Hematopoietic multipotent progenitor cell treated with erythropoietin and hydrocortisone succinate and interleukin-3 and kit ligand, for 4 days (in vitro differentiated cells): ENCODE measurements at regions not wholly inside any gene's neighbourhood (a gene's known extent, or its start where the extent isn't known, plus 50 kb on each side); places are given as distances from the start of the nearest gene placed in this dataset.

Experiments
- DNase-seq: peaks from one replicate; pipeline ENCODE4 v3.0.0-alpha.2; 2015

GRCh38 chr11:108994887-108995286 lies 330.0 kb downstream of the DDX10 start:
- DNase-seq, result peak; percentile 73

GRCh38 chr11:108997826-108998225 lies 333.0 kb downstream of the DDX10 start:
- no peak for DNase-seq

- no peak for DNase-seq
Measured at GRCh38 chr11:109000531-109000930, 335.7 kb downstream of the DDX10 start.

GRCh38 chr11:109001585-109001984 lies 336.7 kb downstream of the DDX10 start:
- DNase-seq, result no peak

- DNase-seq, result no peak
Measured at GRCh38 chr11:109012991-109013390, 348.1 kb downstream of the DDX10 start.

GRCh38 chr11:109015283-109015682 lies 350.4 kb downstream of the DDX10 start:
- no peak for DNase-seq

GRCh38 chr11:109016724-109017123 lies 351.9 kb downstream of the DDX10 start:
- DNase-seq, result no peak

- DNase-seq, result no peak
Measured at GRCh38 chr11:109017489-109017888, 352.6 kb downstream of the DDX10 start.

- DNase-seq, result no peak
Measured at GRCh38 chr11:109018639-109019038, 353.8 kb downstream of the DDX10 start.

- no peak for DNase-seq
Measured at GRCh38 chr11:109019342-109019936, 354.6 kb downstream of the DDX10 start.

GRCh38 chr11:109023036-109023435 lies 358.2 kb downstream of the DDX10 start:
- no peak for DNase-seq

GRCh38 chr11:109026891-109027489 lies 362.1 kb downstream of the DDX10 start:
- no peak for DNase-seq

GRCh38 chr11:109027851-109028250 lies 363.0 kb downstream of the DDX10 start:
- no peak for DNase-seq

GRCh38 chr11:109029927-109030326 lies 365.1 kb downstream of the DDX10 start:
- no peak for DNase-seq

- no peak for DNase-seq
Measured at GRCh38 chr11:109033627-109034338, 368.9 kb downstream of the DDX10 start.

- DNase-seq, result no peak
Measured at GRCh38 chr11:109034339-109034696, 369.4 kb downstream of the DDX10 start.

- no peak for DNase-seq
Measured at GRCh38 chr11:109035284-109035683, 370.4 kb downstream of the DDX10 start.

- DNase-seq, result no peak
Measured at GRCh38 chr11:109036011-109036410, 371.1 kb downstream of the DDX10 start.

- DNase-seq, result no peak
Measured at GRCh38 chr11:109037856-109038780, 373.2 kb downstream of the DDX10 start.

- no peak for DNase-seq
Measured at GRCh38 chr11:109039611-109040010, 374.7 kb downstream of the DDX10 start.

- DNase-seq, result peak; percentile 12
Measured at GRCh38 chr11:109040303-109040702, 375.4 kb downstream of the DDX10 start.

GRCh38 chr11:109041876-109042275 lies 377.0 kb downstream of the DDX10 start:
- DNase-seq, result no peak

GRCh38 chr11:109043315-109043714 lies 378.4 kb downstream of the DDX10 start:
- DNase-seq, result no peak
